C4-2B (cell line): ENCODE measurements at regions not wholly inside any gene's neighbourhood (a gene's known extent, or its start where the extent isn't known, plus 50 kb on each side); places are given as distances from the start of the nearest gene placed in this dataset.
"Not testable (repeated sequence)": the region's sequence is repeated elsewhere in the genome, so short reads cannot be mapped to it uniquely, and the experiment has no call there.

ENCODE experiments used
- H3K27ac ChIP-seq: fragments of 450-650 bp; 2 replicates; pipeline ENCODE4 v1.5.1; 2017
- CTCF ChIP-seq: fragments of 450-650 bp; conservative IDR thresholded peaks from 2 replicates; pipeline ENCODE4 v1.5.1; 2017; ENCODE audit warnings: mild to moderate bottlenecking
- ZFX ChIP-seq: fragments of 450-650 bp; IDR thresholded peaks from 2 replicates; pipeline ENCODE4 v1.6.1; 2017

- TF ChIP-seq CTCF (no peak), ZFX (no peak)
- no peak overlapping the region for H3K27ac ChIP-seq
These were observed 91.3 kb downstream of the MFAP3L start for GRCh38 chr4:169934794-169935429.

GRCh38 chr4:169933531-169933930 lies 92.7 kb downstream of the MFAP3L start:
- no peak overlapping the region for H3K27ac ChIP-seq
- no peak for TF ChIP-seq ZFX
- no peak for TF ChIP-seq CTCF

- H3K27ac ChIP-seq, result no peak overlapping the region
- TF ChIP-seq CTCF, result no peak
- no peak for TF ChIP-seq ZFX
These were observed 94.2 kb downstream of the MFAP3L start for GRCh38 chr4:169931964-169932363.

GRCh38 chr4:169930755-169931154 lies 95.4 kb downstream of the MFAP3L start:
- H3K27ac ChIP-seq, result not testable (repeated sequence)

- H3K27ac ChIP-seq, result no peak overlapping the region
- no peak for TF ChIP-seq CTCF
- no peak for TF ChIP-seq ZFX
These were observed 98.9 kb downstream of the MFAP3L start for GRCh38 chr4:169927280-169927679.

- TF ChIP-seq ZFX (no peak), CTCF (no peak)
- H3K27ac ChIP-seq, result no peak overlapping the region
These were observed 100.5 kb downstream of the MFAP3L start for GRCh38 chr4:169925678-169926077.

GRCh38 chr4:169922632-169923276 lies 103.4 kb downstream of the MFAP3L start:
- TF ChIP-seq ZFX (no peak), CTCF (no peak)
- no peak overlapping the region for H3K27ac ChIP-seq

- no peak overlapping the region for H3K27ac ChIP-seq
- TF ChIP-seq ZFX (no peak), CTCF (no peak)
These were observed 104.5 kb downstream of the MFAP3L start for GRCh38 chr4:169921732-169922131.
